ENCODE measurements at regions not wholly inside any gene's neighbourhood (a gene's known extent, or its start where the extent isn't known, plus 50 kb on each side); places are given as distances from the start of the nearest gene placed in this dataset.

DNA sequence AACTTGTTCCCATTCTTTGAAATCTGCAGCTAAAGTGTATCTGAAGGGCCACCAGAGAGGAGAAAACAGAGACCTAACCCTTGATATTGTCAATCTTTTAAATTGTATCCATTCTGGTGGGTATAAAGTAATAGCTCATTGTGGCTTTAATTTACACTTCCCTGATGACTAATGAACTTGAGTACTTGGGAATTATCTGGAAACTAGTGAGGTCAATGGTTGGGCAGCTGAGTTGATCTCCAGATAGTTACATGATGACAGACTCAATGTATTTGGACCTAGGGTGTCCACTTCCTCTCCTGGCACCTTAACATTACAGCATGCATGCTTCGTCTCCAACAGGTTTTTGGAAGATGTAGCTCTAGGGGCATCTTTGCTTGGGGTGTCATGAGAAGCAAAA is 195.2 kb downstream of the PDCD6IP start:
- TF ChIP-seq, protein P1, sequence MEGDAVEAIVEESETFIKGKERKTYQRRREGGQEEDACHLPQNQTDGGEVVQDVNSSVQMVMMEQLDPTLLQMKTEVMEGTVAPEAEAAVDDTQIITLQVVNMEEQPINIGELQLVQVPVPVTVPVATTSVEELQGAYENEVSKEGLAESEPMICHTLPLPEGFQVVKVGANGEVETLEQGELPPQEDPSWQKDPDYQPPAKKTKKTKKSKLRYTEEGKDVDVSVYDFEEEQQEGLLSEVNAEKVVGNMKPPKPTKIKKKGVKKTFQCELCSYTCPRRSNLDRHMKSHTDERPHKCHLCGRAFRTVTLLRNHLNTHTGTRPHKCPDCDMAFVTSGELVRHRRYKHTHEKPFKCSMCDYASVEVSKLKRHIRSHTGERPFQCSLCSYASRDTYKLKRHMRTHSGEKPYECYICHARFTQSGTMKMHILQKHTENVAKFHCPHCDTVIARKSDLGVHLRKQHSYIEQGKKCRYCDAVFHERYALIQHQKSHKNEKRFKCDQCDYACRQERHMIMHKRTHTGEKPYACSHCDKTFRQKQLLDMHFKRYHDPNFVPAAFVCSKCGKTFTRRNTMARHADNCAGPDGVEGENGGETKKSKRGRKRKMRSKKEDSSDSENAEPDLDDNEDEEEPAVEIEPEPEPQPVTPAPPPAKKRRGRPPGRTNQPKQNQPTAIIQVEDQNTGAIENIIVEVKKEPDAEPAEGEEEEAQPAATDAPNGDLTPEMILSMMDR (conservative IDR thresholded peaks at IDR 0.05): no peak
- DNase-seq (ENCODE audit: extremely low spot score, unreplicated experiment): no peak
- H3K27ac Mint-ChIP-seq: no peak overlapping the region
- peaks cover 5% of the 10 kb centered on the region for H3K9me3 Mint-ChIP-seq
- no peaks in the 10 kb centered on the region for H3K36me3 Mint-ChIP-seq
- peaks cover 6% of the 10 kb centered on the region for H3K27me3 Mint-ChIP-seq
- H3K4me3 Mint-ChIP-seq: no peak overlapping the region
- H3K4me1 Mint-ChIP-seq (ENCODE audit: unreplicated experiment): no peaks in the 10 kb centered on the region

DNA sequence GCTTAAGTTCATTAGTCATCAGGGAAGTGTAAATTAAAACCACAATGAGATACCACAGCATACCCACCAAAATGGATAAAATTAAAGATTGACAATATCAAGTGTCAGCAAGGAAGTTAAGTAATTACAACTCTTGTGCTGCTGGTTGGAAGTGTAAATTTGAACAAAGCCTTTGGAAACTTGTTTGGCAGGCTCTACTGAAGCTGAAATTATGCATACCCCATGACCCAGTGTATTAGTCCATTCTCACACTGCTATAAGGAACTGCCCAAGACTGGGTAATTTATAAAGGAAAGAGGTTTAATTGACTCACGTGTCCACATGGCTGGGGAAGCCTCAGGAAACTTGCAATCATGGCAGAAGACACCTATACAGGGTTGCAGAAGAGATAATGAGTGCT is 196.1 kb downstream of the PDCD6IP start:
- TF ChIP-seq, protein P1 (conservative IDR thresholded peaks at IDR 0.05): no peak
- H3K9me3 Mint-ChIP-seq: peaks cover 5% of the 10 kb centered on the region
- no peak overlapping the region for H3K27ac Mint-ChIP-seq
- H3K4me3 Mint-ChIP-seq: no peak overlapping the region
- no peak for DNase-seq (ENCODE audit: extremely low spot score, unreplicated experiment)
- H3K36me3 Mint-ChIP-seq: no peaks in the 10 kb centered on the region
- no peaks in the 10 kb centered on the region for H3K4me1 Mint-ChIP-seq (ENCODE audit: unreplicated experiment)
- H3K27me3 Mint-ChIP-seq: peaks cover 6% of the 10 kb centered on the region

DNA sequence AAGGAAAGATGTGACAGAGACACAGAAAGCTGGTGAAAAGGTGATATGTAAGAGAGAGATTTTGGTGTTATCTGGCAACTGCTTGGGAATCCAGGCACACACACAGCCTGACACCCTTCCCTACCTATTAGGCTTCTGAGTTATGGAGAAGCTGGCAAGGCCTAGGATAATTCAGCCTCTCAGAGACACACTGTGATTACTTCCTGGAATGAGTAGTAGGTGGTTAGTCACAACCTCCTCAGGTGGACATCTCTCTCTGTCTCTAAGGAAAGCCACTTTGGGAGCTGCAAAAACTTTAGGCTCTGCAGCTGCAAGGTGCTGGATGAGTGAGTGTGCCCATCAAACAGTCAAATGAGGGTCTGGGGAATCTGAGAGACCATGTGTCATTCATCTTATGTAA is 201.9 kb downstream of the PDCD6IP start:
- Mint-ChIP-seq H3K4me3 (no peak overlapping the region), H3K4me1 (ENCODE audit: unreplicated experiment) (peaks cover 5% of the 10 kb centered on the region), H3K36me3 (no peaks in the 10 kb centered on the region), H3K27ac (no peak overlapping the region), H3K27me3 (no peaks in the 10 kb centered on the region), H3K9me3 (peaks cover 5% of the 10 kb centered on the region)
- TF ChIP-seq, protein P1 (conservative IDR thresholded peaks at IDR 0.05): no peak
- DNase-seq (ENCODE audit: extremely low spot score, unreplicated experiment): no peak

DNA sequence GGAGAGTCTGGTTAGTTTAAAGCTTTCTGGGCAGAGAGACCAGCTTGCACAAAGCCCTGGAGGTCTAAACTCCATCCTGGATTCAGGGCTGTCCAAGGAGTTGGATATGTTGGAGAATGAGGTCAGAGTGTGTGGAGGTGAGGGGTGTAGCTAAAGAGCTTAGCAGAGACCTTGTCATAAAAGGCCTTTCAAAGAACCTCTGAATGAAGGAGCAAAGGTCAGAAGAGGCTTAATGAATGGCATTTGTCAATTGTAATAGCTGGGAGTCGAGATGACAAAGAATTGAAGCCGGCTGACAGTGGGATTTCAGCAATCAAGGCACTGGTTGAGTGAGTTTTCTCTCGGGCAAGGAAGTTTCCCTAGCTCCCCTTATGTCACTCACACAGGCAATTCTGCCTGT is 202.6 kb downstream of the PDCD6IP start:
- DNase-seq (ENCODE audit: extremely low spot score, unreplicated experiment): no peak
- Mint-ChIP-seq H3K9me3 (peaks cover 5% of the 10 kb centered on the region), H3K27me3 (no peaks in the 10 kb centered on the region), H3K27ac (no peak overlapping the region), H3K36me3 (no peaks in the 10 kb centered on the region), H3K4me3 (no peak overlapping the region), H3K4me1 (ENCODE audit: unreplicated experiment) (peaks cover 5% of the 10 kb centered on the region)
- TF ChIP-seq, protein P1 (conservative IDR thresholded peaks at IDR 0.05): no peak

DNA sequence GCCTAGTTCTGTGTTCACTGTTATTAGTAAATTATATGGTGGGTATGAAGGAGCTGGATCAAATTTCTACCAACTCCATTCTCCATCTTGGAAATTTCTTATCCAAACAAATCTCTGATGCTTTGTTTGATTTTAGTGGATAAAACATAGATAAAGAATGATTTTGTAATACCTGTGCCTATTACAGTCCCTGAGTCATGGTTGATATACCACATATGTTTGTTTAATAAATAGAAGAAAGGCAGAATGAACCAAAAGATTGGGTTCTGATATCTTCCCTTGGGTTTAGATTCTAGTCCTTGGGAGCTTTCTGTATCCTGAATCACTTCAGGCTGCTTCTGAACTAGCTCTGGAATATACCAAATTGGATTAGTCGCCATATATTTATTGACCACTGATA is 203.6 kb downstream of the PDCD6IP start:
- TF ChIP-seq, protein P1 (conservative IDR thresholded peaks at IDR 0.05): no peak
- Mint-ChIP-seq H3K9me3 (peaks cover under 1% of the 10 kb centered on the region), H3K4me3 (no peak overlapping the region), H3K27ac (no peak overlapping the region), H3K4me1 (ENCODE audit: unreplicated experiment) (peaks cover 8% of the 10 kb centered on the region), H3K36me3 (no peaks in the 10 kb centered on the region), H3K27me3 (no peaks in the 10 kb centered on the region)
- DNase-seq (ENCODE audit: extremely low spot score, unreplicated experiment): no peak

DNA sequence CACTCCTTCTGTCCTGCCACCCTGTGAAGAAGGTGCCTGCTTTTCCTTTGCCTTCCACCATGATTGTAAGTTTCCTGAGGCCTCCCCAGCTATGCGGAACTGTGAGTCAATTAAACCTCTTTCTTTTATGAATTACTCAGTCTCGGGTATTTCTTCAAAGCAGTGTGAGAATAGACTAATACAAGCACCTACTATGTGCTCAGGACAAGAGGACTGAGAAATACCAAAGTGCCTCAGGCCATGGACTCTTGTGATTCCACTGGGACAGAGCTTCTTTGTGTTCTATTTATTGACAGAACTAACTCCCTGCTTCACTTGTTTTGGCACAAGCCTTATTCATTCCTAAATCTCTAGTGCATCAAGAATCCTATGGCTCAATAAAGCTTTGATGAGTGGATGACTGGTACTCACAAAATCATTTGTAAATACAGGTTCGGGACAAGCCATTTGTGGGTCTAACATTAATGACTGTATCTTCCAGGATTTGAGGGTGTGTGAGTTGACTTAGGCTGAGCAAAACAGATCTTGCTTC is 204.2 kb downstream of the PDCD6IP start:
- no peak for DNase-seq (ENCODE audit: extremely low spot score, unreplicated experiment)
- TF ChIP-seq, protein P1 (conservative IDR thresholded peaks at IDR 0.05): no peak
- Mint-ChIP-seq H3K4me1 (ENCODE audit: unreplicated experiment) (peaks cover 8% of the 10 kb centered on the region), H3K36me3 (no peaks in the 10 kb centered on the region), H3K4me3 (no peak overlapping the region), H3K27ac (no peak overlapping the region), H3K27me3 (no peaks in the 10 kb centered on the region), H3K9me3 (no peaks in the 10 kb centered on the region)

Data from type B pancreatic cell (in vitro differentiated cells).